ENCODE measurements at regions not wholly inside any gene's neighbourhood (a gene's known extent, or its start where the extent isn't known, plus 50 kb on each side); places are given as distances from the start of the nearest gene placed in this dataset.

- CTCF ChIA-PET, result no interaction called here
Observed at GRCh38 chr3:31466866-31467265, 65.9 kb upstream of the STT3B start.

GRCh38 chr3:31468433-31468832 is 64.3 kb upstream of the STT3B start:
- Mint-ChIP-seq H3K9me3 (peaks cover 2% of the 10 kb centered on the region), H3K27ac (no peak overlapping the region), H3K27me3 (no peaks in the 10 kb centered on the region), H3K36me3 (ENCODE audit: low read depth) (no peaks in the 10 kb centered on the region), H3K4me1 (peaks cover 3% of the 10 kb centered on the region), H3K4me3 (no peak overlapping the region)
- no peak for ATAC-seq (ENCODE audit: low read depth)
- intact Hi-C loops (cut with micrococcal nuclease), result no loop called here
- TF ChIP-seq CTCF (IDR thresholded peaks at IDR 0.05), result no peak
- CTCF ChIA-PET, result no interaction called here
- DNase-seq, result no peak
- POLR2A ChIA-PET, result no interaction called here

More at GRCh38 chr3:31466866-31467265, 65.9 kb upstream of the STT3B start:
- no peak for ATAC-seq (ENCODE audit: low read depth)
- Mint-ChIP-seq H3K36me3 (ENCODE audit: low read depth) (no peaks in the 10 kb centered on the region), H3K4me1 (peaks cover 13% of the 10 kb centered on the region), H3K27ac (no peak overlapping the region), H3K27me3 (no peaks in the 10 kb centered on the region), H3K9me3 (peaks cover 2% of the 10 kb centered on the region), H3K4me3 (no peak overlapping the region)
- intact Hi-C loops (cut with micrococcal nuclease), result no loop called here
- DNase-seq, result no peak
- POLR2A ChIA-PET, result no interaction called here
- TF ChIP-seq CTCF (IDR thresholded peaks at IDR 0.05), result no peak

GRCh38 chr3:31469385-31469784 is 63.3 kb upstream of the STT3B start:
- DNase-seq (no peak), ATAC-seq (ENCODE audit: low read depth) (no peak)
- peaks cover 3% of the 10 kb centered on the region for H3K4me1 Mint-ChIP-seq
- no peak overlapping the region for H3K4me3 Mint-ChIP-seq
- POLR2A ChIA-PET, result no interaction called here
- H3K27me3 Mint-ChIP-seq, result no peaks in the 10 kb centered on the region
- H3K9me3 Mint-ChIP-seq, result peaks cover 2% of the 10 kb centered on the region
- intact Hi-C loops (cut with micrococcal nuclease), result no loop called here
- no peak for TF ChIP-seq CTCF (IDR thresholded peaks at IDR 0.05)
- CTCF ChIA-PET, result no interaction called here
- H3K36me3 Mint-ChIP-seq (ENCODE audit: low read depth), result no peaks in the 10 kb centered on the region
- no peak overlapping the region for H3K27ac Mint-ChIP-seq

GRCh38 chr3:31472479-31473390 is 60.0 kb upstream of the STT3B start:
- no peak overlapping the region for H3K4me3 Mint-ChIP-seq
- intact Hi-C loops (cut with micrococcal nuclease), result no loop called here
- peaks cover 7% of the 10 kb centered on the region for H3K4me1 Mint-ChIP-seq
- no peak overlapping the region for H3K27ac Mint-ChIP-seq
- POLR2A ChIA-PET, result no interaction called here
- no peak for DNase-seq
- no peak for TF ChIP-seq CTCF (IDR thresholded peaks at IDR 0.05)
- H3K36me3 Mint-ChIP-seq (ENCODE audit: low read depth), result no peaks in the 10 kb centered on the region
- CTCF ChIA-PET, result no interaction called here
- H3K27me3 Mint-ChIP-seq, result no peaks in the 10 kb centered on the region
- H3K9me3 Mint-ChIP-seq, result peaks cover 2% of the 10 kb centered on the region
- ATAC-seq (ENCODE audit: low read depth), result no peak

GRCh38 chr3:31476209-31476608 is 56.5 kb upstream of the STT3B start:
- ATAC-seq (ENCODE audit: low read depth) (no peak), DNase-seq (no peak)
- peaks cover 11% of the 10 kb centered on the region for H3K4me1 Mint-ChIP-seq
- H3K9me3 Mint-ChIP-seq, result peaks cover 2% of the 10 kb centered on the region
- intact Hi-C loops (cut with micrococcal nuclease), result no loop called here
- no peaks in the 10 kb centered on the region for H3K36me3 Mint-ChIP-seq (ENCODE audit: low read depth)
- no peak overlapping the region for H3K27ac Mint-ChIP-seq
- H3K27me3 Mint-ChIP-seq, result no peaks in the 10 kb centered on the region
- TF ChIP-seq CTCF (IDR thresholded peaks at IDR 0.05), result no peak
- POLR2A ChIA-PET, result no interaction called here
- CTCF ChIA-PET, result no interaction called here
- no peak overlapping the region for H3K4me3 Mint-ChIP-seq

Data from activated B cell treated with CpG ODN at 0.5 μM for 24 hours (primary cell).